ENCODE measurements at regions not wholly inside any gene's neighbourhood (a gene's known extent, or its start where the extent isn't known, plus 50 kb on each side); places are given as distances from the start of the nearest gene placed in this dataset.

- no peaks in the 10 kb centered on the region for H3K4me1 ChIP-seq (ENCODE audit: control insufficient read depth, insufficient read depth, low read length, poor library complexity, severe bottlenecking)
- H3K4me3 Mint-ChIP-seq, result no peak overlapping the region
- H3K36me3 ChIP-seq (ENCODE audit: control insufficient read depth, insufficient read depth, low read length), result no peaks in the 10 kb centered on the region
- no peak overlapping the region for H3K4me3 ChIP-seq (ENCODE audit: low read depth, low read length)
- H3K27me3 Mint-ChIP-seq, result peaks cover 6% of the 10 kb centered on the region
- DNase-seq, result peak in 1 of 3 donors; percentile 15
- no peaks in the 10 kb centered on the region for H3K9me3 ChIP-seq (ENCODE audit: control insufficient read depth in 2 of 2, low read length in 2 of 2)
- no peak overlapping the region for H3K27ac ChIP-seq (ENCODE audit: insufficient read depth, low read length, poor library complexity, severe bottlenecking)
- peaks cover 0 to 7% (median 6%) of the 10 kb centered on the region in 4 donors for H3K4me1 Mint-ChIP-seq
- peaks cover 0 to 15% (median 5%) of the 10 kb centered on the region in 7 donors for H3K9me3 Mint-ChIP-seq
- no peaks in the 10 kb centered on the region for H3K36me3 Mint-ChIP-seq
- peak in 1 of 2 donors; percentile 42 for ATAC-seq (ENCODE audit: low read depth in 2 of 2)
- no peaks in the 10 kb centered on the region for H3K27me3 ChIP-seq (ENCODE audit: control insufficient read depth, insufficient read depth, low read length)
- H3K27ac Mint-ChIP-seq, result no peak overlapping the region
These were observed 580.3 kb upstream of the GJE1 start for GRCh38 chr6:141552463-141552862.

GRCh38 chr6:141552031-141552430, 580.7 kb upstream of the GJE1 start:
- Mint-ChIP-seq H3K4me3 (no peak overlapping the region), H3K4me1 (peaks cover 0 to 7% (median 6%) of the 10 kb centered on the region in 4 donors), H3K9me3 (peaks cover 0 to 15% (median 5%) of the 10 kb centered on the region in 7 donors), H3K27me3 (peaks cover 6% of the 10 kb centered on the region), H3K27ac (no peak overlapping the region), H3K36me3 (no peaks in the 10 kb centered on the region)
- Histone ChIP-seq H3K9me3 (ENCODE audit: control insufficient read depth in 2 of 2, low read length in 2 of 2) (no peaks in the 10 kb centered on the region), H3K4me1 (ENCODE audit: control insufficient read depth, insufficient read depth, low read length, poor library complexity, severe bottlenecking) (no peaks in the 10 kb centered on the region), H3K27me3 (ENCODE audit: control insufficient read depth, insufficient read depth, low read length) (no peaks in the 10 kb centered on the region), H3K4me3 (ENCODE audit: low read depth, low read length) (no peak overlapping the region), H3K36me3 (ENCODE audit: control insufficient read depth, insufficient read depth, low read length) (no peaks in the 10 kb centered on the region), H3K27ac (ENCODE audit: insufficient read depth, low read length, poor library complexity, severe bottlenecking) (no peak overlapping the region)
- ATAC-seq (ENCODE audit: low read depth in 2 of 2) (no peak), DNase-seq (no peak)

DNA sequence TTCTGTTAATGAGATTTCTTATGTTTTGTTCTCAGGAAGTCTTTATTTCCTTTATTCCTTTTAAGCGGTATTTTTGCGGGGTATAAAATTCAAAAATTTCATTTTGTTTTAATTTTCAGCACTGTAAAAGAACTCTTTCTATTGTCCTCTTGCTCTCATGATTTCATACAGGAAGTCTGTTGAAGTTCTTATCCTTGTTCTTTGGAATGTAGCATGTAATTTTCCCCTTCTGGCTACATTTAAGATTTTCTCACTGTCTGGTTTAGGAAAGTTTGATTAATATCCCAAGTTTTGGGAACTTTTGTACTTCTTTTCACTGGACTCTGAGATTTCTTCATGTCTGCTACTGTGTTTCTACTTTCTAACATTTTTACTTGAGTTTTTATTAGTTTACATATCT, 581.4 kb upstream of the GJE1 start:
- H3K4me1 Mint-ChIP-seq, result peaks cover 0 to 7% (median 6%) of the 10 kb centered on the region in 4 donors
- H3K4me3 Mint-ChIP-seq, result no peak overlapping the region
- DNase-seq (no peak), ATAC-seq (ENCODE audit: low read depth in 2 of 2) (no peak)
- H3K27ac ChIP-seq (ENCODE audit: insufficient read depth, low read length, poor library complexity, severe bottlenecking), result no peak overlapping the region
- H3K4me1 ChIP-seq (ENCODE audit: control insufficient read depth, insufficient read depth, low read length, poor library complexity, severe bottlenecking), result no peaks in the 10 kb centered on the region
- H3K9me3 ChIP-seq (ENCODE audit: control insufficient read depth in 2 of 2, low read length in 2 of 2), result no peaks in the 10 kb centered on the region
- H3K36me3 ChIP-seq (ENCODE audit: control insufficient read depth, insufficient read depth, low read length), result no peaks in the 10 kb centered on the region
- H3K4me3 ChIP-seq (ENCODE audit: low read depth, low read length), result no peak overlapping the region
- H3K27me3 ChIP-seq (ENCODE audit: control insufficient read depth, insufficient read depth, low read length), result no peaks in the 10 kb centered on the region
- H3K9me3 Mint-ChIP-seq, result peaks cover 0 to 15% (median 5%) of the 10 kb centered on the region in 7 donors
- no peaks in the 10 kb centered on the region for H3K36me3 Mint-ChIP-seq
- no peak overlapping the region for H3K27ac Mint-ChIP-seq
- peaks cover 6% of the 10 kb centered on the region for H3K27me3 Mint-ChIP-seq

- Histone ChIP-seq H3K4me1 (ENCODE audit: control insufficient read depth, insufficient read depth, low read length, poor library complexity, severe bottlenecking) (no peaks in the 10 kb centered on the region), H3K27me3 (ENCODE audit: control insufficient read depth, insufficient read depth, low read length) (no peaks in the 10 kb centered on the region), H3K36me3 (ENCODE audit: control insufficient read depth, insufficient read depth, low read length) (no peaks in the 10 kb centered on the region), H3K27ac (ENCODE audit: insufficient read depth, low read length, poor library complexity, severe bottlenecking) (no peak overlapping the region), H3K9me3 (ENCODE audit: control insufficient read depth in 2 of 2, low read length in 2 of 2) (no peaks in the 10 kb centered on the region), H3K4me3 (ENCODE audit: low read depth, low read length) (no peak overlapping the region)
- no peak overlapping the region for H3K4me3 Mint-ChIP-seq
- H3K4me1 Mint-ChIP-seq, result peaks cover 0 to 7% (median 6%) of the 10 kb centered on the region in 4 donors
- no peak overlapping the region for H3K27ac Mint-ChIP-seq
- H3K27me3 Mint-ChIP-seq, result peaks cover 6% of the 10 kb centered on the region
- ATAC-seq (ENCODE audit: low read depth in 2 of 2), result no peak
- peaks cover 0 to 15% (median 5%) of the 10 kb centered on the region in 7 donors for H3K9me3 Mint-ChIP-seq
- no peaks in the 10 kb centered on the region for H3K36me3 Mint-ChIP-seq
- no peak for DNase-seq
These were observed 582.3 kb upstream of the GJE1 start for GRCh38 chr6:141550471-141550870.

GRCh38 chr6:141548966-141549365, 583.8 kb upstream of the GJE1 start:
- H3K36me3 ChIP-seq (ENCODE audit: control insufficient read depth, insufficient read depth, low read length), result no peaks in the 10 kb centered on the region
- no peak overlapping the region for H3K27ac Mint-ChIP-seq
- H3K4me3 Mint-ChIP-seq, result no peak overlapping the region
- H3K27me3 Mint-ChIP-seq, result no peaks in the 10 kb centered on the region
- H3K9me3 Mint-ChIP-seq, result peaks cover 0 to 15% (median 5%) of the 10 kb centered on the region in 7 donors
- H3K36me3 Mint-ChIP-seq, result no peaks in the 10 kb centered on the region
- DNase-seq, result no peak
- H3K27ac ChIP-seq (ENCODE audit: insufficient read depth, low read length, poor library complexity, severe bottlenecking), result no peak overlapping the region
- no peaks in the 10 kb centered on the region for H3K9me3 ChIP-seq (ENCODE audit: control insufficient read depth in 2 of 2, low read length in 2 of 2)
- no peaks in the 10 kb centered on the region for H3K4me1 ChIP-seq (ENCODE audit: control insufficient read depth, insufficient read depth, low read length, poor library complexity, severe bottlenecking)
- no peak for ATAC-seq (ENCODE audit: low read depth in 2 of 2)
- H3K27me3 ChIP-seq (ENCODE audit: control insufficient read depth, insufficient read depth, low read length), result no peaks in the 10 kb centered on the region
- no peak overlapping the region for H3K4me3 ChIP-seq (ENCODE audit: low read depth, low read length)
- peaks cover 0 to 6% (median 3%) of the 10 kb centered on the region in 4 donors for H3K4me1 Mint-ChIP-seq

GRCh38 chr6:141541581-141542324, 591.0 kb upstream of the GJE1 start:
- Mint-ChIP-seq H3K4me1 (peaks cover 0 to 6% (median 4%) of the 10 kb centered on the region in 4 donors), H3K36me3 (no peaks in the 10 kb centered on the region), H3K27me3 (peaks cover 5% of the 10 kb centered on the region), H3K4me3 (no peak overlapping the region), H3K9me3 (no peaks in the 10 kb centered on the region), H3K27ac (no peak overlapping the region)
- H3K4me1 ChIP-seq (ENCODE audit: control insufficient read depth, insufficient read depth, low read length, poor library complexity, severe bottlenecking), result no peaks in the 10 kb centered on the region
- no peaks in the 10 kb centered on the region for H3K36me3 ChIP-seq (ENCODE audit: control insufficient read depth, insufficient read depth, low read length)
- no peak overlapping the region for H3K4me3 ChIP-seq (ENCODE audit: low read depth, low read length)
- ATAC-seq (ENCODE audit: low read depth in 2 of 2) (no peak), DNase-seq (no peak)
- H3K9me3 ChIP-seq (ENCODE audit: control insufficient read depth in 2 of 2, low read length in 2 of 2), result no peaks in the 10 kb centered on the region
- no peak overlapping the region for H3K27ac ChIP-seq (ENCODE audit: insufficient read depth, low read length, poor library complexity, severe bottlenecking)
- H3K27me3 ChIP-seq (ENCODE audit: control insufficient read depth, insufficient read depth, low read length), result no peaks in the 10 kb centered on the region

- H3K27me3 ChIP-seq (ENCODE audit: control insufficient read depth, insufficient read depth, low read length), result no peaks in the 10 kb centered on the region
- DNase-seq (no peak), ATAC-seq (ENCODE audit: low read depth in 2 of 2) (no peak)
- no peak overlapping the region for H3K27ac ChIP-seq (ENCODE audit: insufficient read depth, low read length, poor library complexity, severe bottlenecking)
- Mint-ChIP-seq H3K27me3 (peaks cover 6% of the 10 kb centered on the region), H3K27ac (no peak overlapping the region), H3K4me3 (no peak overlapping the region), H3K36me3 (no peaks in the 10 kb centered on the region), H3K4me1 (peaks cover 0 to 6% (median 4%) of the 10 kb centered on the region in 4 donors), H3K9me3 (no peaks in the 10 kb centered on the region)
- no peaks in the 10 kb centered on the region for H3K9me3 ChIP-seq (ENCODE audit: control insufficient read depth in 2 of 2, low read length in 2 of 2)
- no peaks in the 10 kb centered on the region for H3K4me1 ChIP-seq (ENCODE audit: control insufficient read depth, insufficient read depth, low read length, poor library complexity, severe bottlenecking)
- H3K36me3 ChIP-seq (ENCODE audit: control insufficient read depth, insufficient read depth, low read length), result no peaks in the 10 kb centered on the region
- no peak overlapping the region for H3K4me3 ChIP-seq (ENCODE audit: low read depth, low read length)
These were observed 592.5 kb upstream of the GJE1 start for GRCh38 chr6:141540207-141540606.

GRCh38 chr6:141539617-141540016, 593.1 kb upstream of the GJE1 start:
- ATAC-seq (ENCODE audit: low read depth in 2 of 2) (no peak), DNase-seq (no peak)
- Mint-ChIP-seq H3K4me3 (no peak overlapping the region), H3K9me3 (no peaks in the 10 kb centered on the region), H3K36me3 (no peaks in the 10 kb centered on the region), H3K4me1 (peaks cover 0 to 6% (median 4%) of the 10 kb centered on the region in 4 donors), H3K27ac (no peak overlapping the region), H3K27me3 (peaks cover 10% of the 10 kb centered on the region)
- H3K36me3 ChIP-seq (ENCODE audit: control insufficient read depth, insufficient read depth, low read length), result no peaks in the 10 kb centered on the region
- no peak overlapping the region for H3K4me3 ChIP-seq (ENCODE audit: low read depth, low read length)
- no peaks in the 10 kb centered on the region for H3K9me3 ChIP-seq (ENCODE audit: control insufficient read depth in 2 of 2, low read length in 2 of 2)
- H3K4me1 ChIP-seq (ENCODE audit: control insufficient read depth, insufficient read depth, low read length, poor library complexity, severe bottlenecking), result no peaks in the 10 kb centered on the region
- H3K27me3 ChIP-seq (ENCODE audit: control insufficient read depth, insufficient read depth, low read length), result no peaks in the 10 kb centered on the region
- H3K27ac ChIP-seq (ENCODE audit: insufficient read depth, low read length, poor library complexity, severe bottlenecking), result no peak overlapping the region

Measured in CD4-positive, CD25-positive, alpha-beta regulatory T cell (primary cell).